DOHH2 (cell line): ENCODE measurements at regions not wholly inside any gene's neighbourhood (a gene's known extent, or its start where the extent isn't known, plus 50 kb on each side); places are given as distances from the start of the nearest gene placed in this dataset.

Experiments
- H3F3A ChIP-seq: fragments of 200-600 bp; sonication (generic), shearing (Covaris generic); 2 replicates; pipeline ENCODE4 v1.6.0; 2016; ENCODE audit warnings: antibody characterized with exemption, mild to moderate bottlenecking; ENCODE audit not compliant: control insufficient read depth, insufficient read depth
- H3K27ac ChIP-seq: fragments of 200-600 bp; sonication (generic); 2 replicates; pipeline ENCODE4 v1.5.1; 2014; ENCODE audit warnings: low read depth, mild to moderate bottlenecking, low read length, moderate library complexity
- H3K27me3 ChIP-seq: fragments of 200-600 bp; sonication (generic); 2 replicates; pipeline ENCODE4 v1.6.1; 2014; ENCODE audit warnings: mild to moderate bottlenecking, low read length, mixed read lengths; ENCODE audit not compliant: control insufficient read depth
- H3K36me3 ChIP-seq: fragments of 200-600 bp; sonication (generic); 2 replicates; pipeline ENCODE4 v1.6.1; 2014; ENCODE audit warnings: mild to moderate bottlenecking, low read length, moderate library complexity, mixed read lengths; ENCODE audit not compliant: control insufficient read depth
- H3K4me1 ChIP-seq: fragments of 200-600 bp; sonication (generic); 2 replicates; pipeline ENCODE4 v1.6.1; 2014; ENCODE audit warnings: mild to moderate bottlenecking, low read length, mixed read lengths; ENCODE audit not compliant: control insufficient read depth
- H3K4me2 ChIP-seq: fragments of 200-600 bp; sonication (generic); 2 replicates; pipeline ENCODE4 v1.6.0; 2014; ENCODE audit warnings: mild to moderate bottlenecking, low read length, moderate library complexity
- H3K4me3 ChIP-seq: fragments of 200-600 bp; sonication (generic); 2 replicates; pipeline ENCODE4 v1.5.1; 2014; ENCODE audit warnings: mild to moderate bottlenecking, low read length, mixed read lengths
- H3K79me2 ChIP-seq: fragments of 200-600 bp; sonication (generic); 2 replicates; pipeline ENCODE4 v1.6.1; 2014; ENCODE audit warnings: mild to moderate bottlenecking, low read length, mixed read lengths; ENCODE audit not compliant: control insufficient read depth
- H3K9me2 ChIP-seq: fragments of 200-600 bp; sonication (generic); replicated peaks from 2 replicates; pipeline ENCODE4 v1.6.1; 2014; ENCODE audit warnings: mild to moderate bottlenecking, low read length, mixed read lengths; ENCODE audit not compliant: control insufficient read depth
- H3K9me3 ChIP-seq: fragments of 200-600 bp; sonication (generic); 2 replicates; pipeline ENCODE4 v1.6.1; 2014; ENCODE audit warnings: antibody characterized with exemption, low read length, mixed read lengths; ENCODE audit not compliant: control insufficient read depth, insufficient read depth
- H4K20me1 ChIP-seq: fragments of 200-600 bp; sonication (generic); 2 replicates; pipeline ENCODE4 v1.6.0; 2014; ENCODE audit warnings: low read depth, mild to moderate bottlenecking, antibody characterized with exemption, low read length, moderate library complexity; ENCODE audit not compliant: control insufficient read depth, insufficient read depth
- CTCF ChIP-seq: fragments of 200-600 bp; sonication (generic); IDR thresholded peaks from one replicate; pipeline ENCODE4 v1.5.1; 2014; ENCODE audit warnings: antibody characterized with exemption, mild to moderate bottlenecking, low read depth, low read length; ENCODE audit not compliant: poor library complexity, severe bottlenecking
- EZH2phosphoT487 ChIP-seq: fragments of 200-600 bp; sonication (generic); IDR thresholded peaks from 2 replicates; pipeline ENCODE4 v1.6.1; 2017; ENCODE audit warnings: borderline replicate concordance, mild to moderate bottlenecking, antibody characterized with exemption, low read length, moderate library complexity, mixed read lengths

- no peaks in the 10 kb centered on the region for H4K20me1 ChIP-seq
- no peaks in the 10 kb centered on the region for H3K79me2 ChIP-seq
- H3K27ac ChIP-seq: no peak overlapping the region
- no peaks in the 10 kb centered on the region for H3K36me3 ChIP-seq
- H3K27me3 ChIP-seq: no peaks in the 10 kb centered on the region
- H3K9me2 ChIP-seq: no peaks in the 10 kb centered on the region
- H3K4me1 ChIP-seq: no peaks in the 10 kb centered on the region
- H3K9me3 ChIP-seq: no peaks in the 10 kb centered on the region
- H3F3A ChIP-seq: no peaks in the 10 kb centered on the region
- TF ChIP-seq CTCF: no peak
- TF ChIP-seq EZH2phosphoT487: no peak
- H3K4me3 ChIP-seq: no peak overlapping the region
- no peak overlapping the region for H3K4me2 ChIP-seq
Observed at GRCh38 chr14:62378057-62378456, 615.8 kb downstream of the SNAPC1 start.

GRCh38 chr14:62381311-62382070 is 619.3 kb downstream of the SNAPC1 start:
- Histone ChIP-seq H3K4me1 (no peaks in the 10 kb centered on the region), H3K27me3 (no peaks in the 10 kb centered on the region), H4K20me1 (no peaks in the 10 kb centered on the region), H3F3A (no peaks in the 10 kb centered on the region), H3K9me3 (no peaks in the 10 kb centered on the region), H3K36me3 (no peaks in the 10 kb centered on the region), H3K4me3 (no peak overlapping the region), H3K4me2 (no peak overlapping the region), H3K79me2 (no peaks in the 10 kb centered on the region), H3K9me2 (no peaks in the 10 kb centered on the region), H3K27ac (no peak overlapping the region)
- no peak for TF ChIP-seq EZH2phosphoT487
- no peak for TF ChIP-seq CTCF

GRCh38 chr14:62409169-62409568 is 636.1 kb downstream of the KCNH5 start:
- no peaks in the 10 kb centered on the region for H3K36me3 ChIP-seq
- H3K9me3 ChIP-seq: no peaks in the 10 kb centered on the region
- H4K20me1 ChIP-seq: no peaks in the 10 kb centered on the region
- no peaks in the 10 kb centered on the region for H3K9me2 ChIP-seq
- H3K4me3 ChIP-seq: no peak overlapping the region
- H3K4me1 ChIP-seq: no peaks in the 10 kb centered on the region
- no peak overlapping the region for H3K27ac ChIP-seq
- TF ChIP-seq EZH2phosphoT487 (no peak), CTCF (no peak)
- no peaks in the 10 kb centered on the region for H3K79me2 ChIP-seq
- no peaks in the 10 kb centered on the region for H3K27me3 ChIP-seq
- H3K4me2 ChIP-seq: no peak overlapping the region
- no peaks in the 10 kb centered on the region for H3F3A ChIP-seq
